Activated naive CD8-positive, alpha-beta T cell treated with anti-CD3 and anti-CD28 coated beads, Interleukin-2, amount 10 ng/mL, durations not matched to agents 7 days and 5 days (primary cell): ENCODE measurements at regions not wholly inside any gene's neighbourhood (a gene's known extent, or its start where the extent isn't known, plus 50 kb on each side); places are given as distances from the start of the nearest gene placed in this dataset.

Source experiments
- ATAC-seq: fragments of 150-1000 bp; cut with Tn5 transposase; one replicate; pipeline ENCODE4 v1.10.0; 2021; ENCODE audit warnings: low read depth, moderate library complexity
- POLR2A ChIA-PET: fragments of 350-600 bp; sonication (Branson Sonifier 250); formaldehyde crosslinking; loops from one replicate; lab custom pipeline; 2021; ENCODE audit warnings: antibody characterized with exemption; lab: Charles Lee
- DNase-seq: peaks from one replicate; pipeline ENCODE4 v3.0.0; 2021
- H3K27ac Mint-ChIP-seq: one replicate; pipeline ENCODE4 v1.8.0; 2022; ENCODE audit warnings: mild to moderate bottlenecking, mixed read lengths
- H3K27me3 Mint-ChIP-seq: one replicate; pipeline ENCODE4 v1.8.0; 2022; ENCODE audit warnings: mild to moderate bottlenecking, moderate library complexity, mixed read lengths
- H3K36me3 Mint-ChIP-seq: one replicate; pipeline ENCODE4 v1.8.0; 2021; ENCODE audit warnings: mild to moderate bottlenecking, mixed read lengths
- H3K4me1 Mint-ChIP-seq: one replicate; pipeline ENCODE4 v1.8.0; 2021; ENCODE audit warnings: mixed read lengths
- H3K4me3 Mint-ChIP-seq: one replicate; pipeline ENCODE4 v1.8.0; 2022; ENCODE audit warnings: mild to moderate bottlenecking, moderate library complexity, mixed read lengths
- H3K9me3 Mint-ChIP-seq: one replicate; pipeline ENCODE4 v1.8.0; 2021; ENCODE audit warnings: mixed read lengths

DNA sequence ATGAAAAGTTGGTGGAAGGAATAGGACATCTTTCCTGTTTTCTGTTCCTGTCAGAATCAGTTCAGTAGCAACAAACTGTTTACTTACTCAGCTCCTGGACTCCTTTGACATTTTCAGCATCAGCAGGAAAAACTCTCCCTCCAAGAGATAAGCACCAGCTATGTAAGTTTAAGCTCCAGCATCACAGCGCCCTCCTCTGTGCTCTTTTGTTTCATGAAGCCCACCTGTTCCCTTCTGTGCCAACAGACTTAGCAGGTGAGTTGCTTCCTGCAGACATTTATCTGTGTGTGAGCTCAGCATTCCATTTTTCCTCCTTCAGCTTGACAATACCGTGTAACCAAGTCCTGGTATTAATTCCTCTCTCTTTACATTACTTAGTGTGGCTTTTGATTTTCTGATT lies 644.1 kb upstream of the AGA start:
- no peaks in the 10 kb centered on the region for H3K9me3 Mint-ChIP-seq
- DNase-seq, result no peak
- H3K27me3 Mint-ChIP-seq, result no peaks in the 10 kb centered on the region
- ATAC-seq, result no peak
- H3K36me3 Mint-ChIP-seq, result no peaks in the 10 kb centered on the region
- no peaks in the 10 kb centered on the region for H3K4me1 Mint-ChIP-seq
- no peak overlapping the region for H3K27ac Mint-ChIP-seq
- no peak overlapping the region for H3K4me3 Mint-ChIP-seq
- POLR2A ChIA-PET, result no interaction called here

DNA sequence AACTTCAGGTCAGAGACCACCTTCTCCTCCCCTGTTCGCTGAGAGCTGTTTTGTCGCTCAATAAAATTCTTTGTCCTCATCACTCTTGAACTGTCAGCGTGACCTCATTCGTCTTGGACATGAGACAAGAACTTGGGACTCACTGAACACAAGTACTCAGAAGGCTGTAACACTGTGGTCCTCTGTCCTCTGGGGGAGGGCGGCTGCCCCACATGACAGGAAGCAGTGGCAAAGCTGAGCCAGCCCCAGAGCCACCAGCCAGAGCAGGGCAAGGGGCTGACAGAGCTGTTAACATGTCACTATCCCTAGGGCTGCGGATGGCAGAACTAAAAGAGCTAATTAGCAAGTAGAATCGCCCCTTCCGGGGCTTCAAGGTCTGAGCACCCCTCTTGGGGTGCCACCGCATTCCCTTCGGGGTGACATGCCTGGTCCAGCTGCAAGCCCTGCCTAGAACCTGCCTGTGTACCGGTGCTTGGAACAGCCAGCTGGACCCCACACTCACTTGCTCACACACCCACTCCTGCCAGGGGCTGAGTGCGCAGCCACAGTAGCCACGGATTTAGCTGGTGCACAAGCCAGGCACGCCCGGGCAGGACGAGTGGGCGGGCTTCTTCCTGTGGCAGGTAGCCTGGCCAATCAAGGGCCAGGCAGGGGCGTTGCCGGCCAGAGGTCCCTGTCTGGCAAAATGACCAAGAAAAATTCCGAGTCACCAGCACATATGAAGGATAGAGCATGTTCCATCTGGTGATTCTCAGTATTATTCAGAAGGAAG lies 648.6 kb upstream of the AGA start:
- Mint-ChIP-seq H3K4me3 (no peak overlapping the region), H3K27me3 (no peaks in the 10 kb centered on the region), H3K27ac (no peak overlapping the region), H3K36me3 (no peaks in the 10 kb centered on the region), H3K9me3 (no peaks in the 10 kb centered on the region), H3K4me1 (no peaks in the 10 kb centered on the region)
- ATAC-seq, result no peak
- POLR2A ChIA-PET, result no interaction called here
- DNase-seq, result peak; percentile 13

DNA sequence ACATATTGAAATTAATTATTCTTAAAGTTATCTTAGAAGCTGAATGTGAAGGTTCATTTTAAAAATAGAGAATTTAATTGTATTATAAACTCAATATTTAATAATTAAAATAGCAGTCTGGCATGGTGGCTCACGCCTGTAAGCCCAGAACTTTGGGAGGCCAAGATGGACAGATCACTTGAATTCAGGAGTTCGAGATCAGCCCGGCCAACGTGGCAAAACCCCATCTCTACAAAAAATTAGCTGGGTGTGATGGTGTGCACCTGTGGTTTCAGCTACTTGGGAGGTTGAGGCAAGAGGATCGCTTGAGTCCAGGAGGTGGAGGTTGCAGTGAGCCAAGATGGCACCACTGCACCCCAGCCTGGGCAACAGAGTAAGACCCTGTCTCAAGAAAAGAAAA lies 659.9 kb upstream of the AGA start:
- Mint-ChIP-seq H3K27me3 (no peaks in the 10 kb centered on the region), H3K4me1 (no peaks in the 10 kb centered on the region), H3K4me3 (no peak overlapping the region), H3K36me3 (no peaks in the 10 kb centered on the region), H3K27ac (no peak overlapping the region), H3K9me3 (no peaks in the 10 kb centered on the region)
- DNase-seq (no peak), ATAC-seq (no peak)
- POLR2A ChIA-PET, result no interaction called here

DNA sequence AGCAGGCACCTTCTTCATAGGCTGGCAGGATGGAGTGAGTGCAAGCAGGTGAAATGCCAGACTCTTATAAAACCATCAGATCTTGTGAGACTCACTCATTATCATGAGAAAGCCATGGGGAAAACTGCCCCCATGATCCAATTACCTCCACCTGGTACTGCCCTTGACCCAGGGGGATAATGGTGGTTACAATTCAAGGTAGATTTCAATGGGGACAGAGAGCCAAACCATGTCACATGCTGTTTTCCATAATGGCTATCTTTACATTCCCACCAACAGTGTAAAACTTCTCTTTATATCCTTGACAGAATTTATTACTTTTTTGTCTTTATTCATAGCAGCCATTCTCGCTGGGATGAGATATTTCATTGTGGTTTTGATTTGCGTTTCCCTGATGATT lies 663.0 kb upstream of the AGA start:
- ATAC-seq, result no peak
- Mint-ChIP-seq H3K36me3 (no peaks in the 10 kb centered on the region), H3K9me3 (peaks cover 2% of the 10 kb centered on the region), H3K4me1 (no peaks in the 10 kb centered on the region), H3K27ac (no peak overlapping the region), H3K27me3 (no peaks in the 10 kb centered on the region), H3K4me3 (no peak overlapping the region)
- DNase-seq, result no peak
- POLR2A ChIA-PET, result no interaction called here

DNA sequence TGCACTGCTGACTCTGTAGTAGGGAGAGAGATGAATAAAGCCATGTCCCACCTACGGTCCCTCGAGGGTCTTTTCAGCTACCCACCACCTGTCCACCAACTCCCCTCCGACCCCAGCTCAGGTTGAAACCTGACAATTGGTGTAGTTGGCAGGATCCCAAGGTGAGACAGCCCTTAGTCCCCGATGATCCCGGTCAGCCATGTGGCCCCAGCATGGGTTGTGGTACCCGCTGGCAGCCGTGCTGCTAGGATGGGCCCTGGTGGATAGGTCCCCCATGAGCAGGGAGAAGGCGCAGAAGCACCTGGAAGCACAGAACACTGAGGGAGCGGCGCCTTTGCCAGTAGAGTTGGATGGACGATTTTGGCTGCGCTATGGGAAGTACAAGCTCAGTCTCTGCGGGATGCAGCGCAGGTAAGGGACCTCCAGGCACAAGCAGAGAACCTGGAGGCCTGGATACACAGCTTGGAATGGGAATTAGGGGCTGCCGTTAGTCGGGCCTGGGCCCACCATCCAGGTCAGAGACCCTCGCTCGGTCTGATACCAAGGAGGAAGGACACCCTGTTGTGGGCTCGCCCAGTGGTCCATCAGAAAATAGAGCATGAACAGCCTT lies 694.6 kb upstream of the AGA start:
- Mint-ChIP-seq H3K9me3 (peaks cover 1% of the 10 kb centered on the region), H3K4me1 (no peaks in the 10 kb centered on the region), H3K36me3 (no peaks in the 10 kb centered on the region), H3K27ac (no peak overlapping the region), H3K4me3 (no peak overlapping the region), H3K27me3 (no peaks in the 10 kb centered on the region)
- POLR2A ChIA-PET, result no interaction called here
- ATAC-seq (no peak), DNase-seq (no peak)

DNA sequence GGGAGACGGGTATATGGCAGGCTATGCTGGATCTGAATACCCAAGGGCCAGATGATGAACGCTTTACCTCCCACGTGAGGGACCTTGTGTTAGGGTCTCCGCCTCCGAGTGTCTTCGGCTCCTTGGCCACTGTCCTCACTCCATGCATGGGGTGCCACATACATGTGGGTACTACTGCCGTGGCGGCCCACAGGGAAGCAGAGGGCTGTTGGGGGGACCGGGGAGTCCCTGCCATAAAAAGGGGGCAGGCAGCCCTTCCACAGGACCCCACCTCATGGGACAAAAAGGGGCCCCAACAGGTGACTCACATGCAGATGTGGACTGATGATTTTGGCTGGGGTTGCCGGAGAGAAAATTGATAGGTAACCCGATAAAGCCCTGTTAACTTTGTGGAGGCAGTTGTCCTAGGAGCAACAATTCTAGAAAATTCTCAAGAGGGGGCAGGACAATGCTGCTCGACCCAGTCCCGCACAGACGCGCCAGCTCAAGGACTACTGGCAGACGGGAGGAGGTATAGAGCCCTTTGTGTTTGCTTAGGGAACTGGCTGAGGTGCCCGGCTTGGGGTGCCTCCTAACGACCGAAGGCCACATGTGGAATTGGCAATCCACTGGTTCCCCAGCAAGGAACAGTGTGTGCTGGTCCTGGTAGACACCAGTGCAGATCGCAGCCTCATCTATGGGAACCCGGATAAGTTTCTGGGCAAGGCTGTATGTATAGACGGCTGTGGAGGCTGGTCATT lies 695.7 kb upstream of the AGA start:
- ATAC-seq (no peak), DNase-seq (no peak)
- Mint-ChIP-seq H3K4me3 (no peak overlapping the region), H3K27ac (no peak overlapping the region), H3K9me3 (peaks cover 1% of the 10 kb centered on the region), H3K36me3 (no peaks in the 10 kb centered on the region), H3K4me1 (no peaks in the 10 kb centered on the region), H3K27me3 (no peaks in the 10 kb centered on the region)
- POLR2A ChIA-PET, result no interaction called here

DNA sequence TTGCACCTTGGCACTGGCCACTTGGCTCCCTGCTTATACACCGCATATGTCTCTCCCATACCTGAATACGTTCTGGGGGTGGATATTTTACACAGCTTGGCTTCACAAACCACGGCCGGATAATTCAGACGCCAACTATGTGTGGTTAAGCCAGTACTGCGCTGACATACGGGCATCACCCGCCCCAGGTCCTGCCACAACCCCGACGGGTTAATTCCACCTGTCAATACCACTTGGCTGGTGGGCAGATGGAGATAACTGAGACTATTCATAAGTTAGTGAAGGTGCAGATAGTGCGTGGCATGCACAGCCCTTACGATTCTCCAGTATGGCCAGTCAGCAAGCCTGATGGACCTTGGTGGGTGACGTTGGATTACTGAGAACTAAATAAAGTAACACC lies 696.3 kb upstream of the AGA start:
- peaks cover 3% of the 10 kb centered on the region for H3K9me3 Mint-ChIP-seq
- no peaks in the 10 kb centered on the region for H3K27me3 Mint-ChIP-seq
- POLR2A ChIA-PET, result no interaction called here
- no peak overlapping the region for H3K27ac Mint-ChIP-seq
- no peaks in the 10 kb centered on the region for H3K4me1 Mint-ChIP-seq
- H3K4me3 Mint-ChIP-seq, result no peak overlapping the region
- DNase-seq (no peak), ATAC-seq (no peak)
- no peaks in the 10 kb centered on the region for H3K36me3 Mint-ChIP-seq

DNA sequence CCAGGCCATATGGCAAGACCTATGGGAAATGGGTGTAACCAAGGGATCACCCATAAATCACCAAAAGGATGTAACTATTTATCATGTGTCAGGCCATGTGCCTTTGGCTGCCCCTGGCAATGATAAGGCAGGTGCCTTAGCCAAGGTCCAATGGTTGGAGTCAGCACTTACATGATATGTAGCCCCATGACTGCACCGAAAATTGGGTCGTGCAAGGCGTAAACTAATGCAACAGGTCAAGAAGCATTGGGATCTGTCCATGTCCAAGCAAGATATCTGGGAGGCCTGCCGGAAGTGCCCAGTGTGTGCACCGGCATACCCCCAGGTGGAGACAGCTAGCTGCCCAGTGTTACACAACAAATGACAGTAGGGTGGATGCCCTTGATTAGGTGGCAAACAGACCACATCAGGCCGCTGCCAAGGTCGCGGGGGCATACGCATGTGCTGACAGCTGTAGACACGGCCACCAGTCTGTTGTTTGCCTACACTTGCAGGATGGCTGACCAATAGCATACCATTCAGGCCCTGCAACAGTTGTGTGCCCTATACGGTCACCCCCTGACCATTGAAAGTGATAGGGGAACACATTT lies 698.2 kb upstream of the AGA start:
- Mint-ChIP-seq H3K27ac (no peak overlapping the region), H3K27me3 (no peaks in the 10 kb centered on the region)
- POLR2A ChIA-PET, result no interaction called here

DNA sequence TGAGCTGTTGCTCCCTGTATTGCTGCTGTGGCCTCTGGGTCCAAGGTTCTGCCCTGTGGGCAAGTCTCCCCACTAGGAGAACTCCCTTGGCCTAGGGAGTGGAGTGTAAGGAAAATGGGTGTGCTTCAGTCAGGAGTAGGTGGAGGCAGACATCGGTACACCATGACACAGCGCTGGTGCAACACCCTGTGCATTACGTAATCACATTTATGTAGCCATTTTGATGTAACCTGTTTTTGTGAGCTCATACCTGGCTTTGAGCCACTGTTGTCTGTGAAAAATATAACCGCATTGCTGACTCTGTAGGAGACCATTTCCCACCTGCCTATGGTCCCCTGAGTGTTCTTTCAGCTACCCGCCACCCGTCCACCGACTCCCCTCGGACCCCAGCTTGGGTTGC lies 700.5 kb upstream of the AGA start:
- POLR2A ChIA-PET, result no interaction called here
- peaks cover 2% of the 10 kb centered on the region for H3K9me3 Mint-ChIP-seq
- no peak overlapping the region for H3K4me3 Mint-ChIP-seq
- H3K27me3 Mint-ChIP-seq, result no peaks in the 10 kb centered on the region
- ATAC-seq, result no peak
- H3K4me1 Mint-ChIP-seq, result no peaks in the 10 kb centered on the region
- no peak overlapping the region for H3K27ac Mint-ChIP-seq
- H3K36me3 Mint-ChIP-seq, result no peaks in the 10 kb centered on the region
- DNase-seq, result no peak

More for the DNA sequence above, 698.2 kb upstream of the AGA start:
- H3K4me3 Mint-ChIP-seq, result no peak overlapping the region
- H3K4me1 Mint-ChIP-seq, result no peaks in the 10 kb centered on the region
- H3K36me3 Mint-ChIP-seq, result no peaks in the 10 kb centered on the region
- DNase-seq (no peak), ATAC-seq (no peak)
- peaks cover 3% of the 10 kb centered on the region for H3K9me3 Mint-ChIP-seq

DNA sequence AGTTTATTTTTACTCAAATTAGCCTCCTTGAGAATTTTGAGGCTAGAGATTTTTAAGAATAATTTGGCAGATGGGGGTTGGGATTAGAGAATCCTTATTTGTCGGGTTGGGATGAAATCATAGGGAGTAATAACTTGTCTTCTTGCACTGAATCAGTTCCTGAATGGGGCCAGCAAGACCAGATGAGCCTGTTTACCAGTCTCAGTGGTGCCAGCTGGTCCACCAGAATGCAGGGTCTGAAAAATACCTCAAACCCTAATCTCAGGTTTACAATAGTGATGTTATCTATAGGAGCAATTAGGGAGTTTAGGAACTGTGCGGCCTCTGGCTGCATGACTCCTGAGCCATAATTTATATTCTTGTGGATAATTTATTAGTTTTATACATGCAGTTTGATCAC lies 705.9 kb upstream of the AGA start:
- Mint-ChIP-seq H3K4me1 (no peaks in the 10 kb centered on the region), H3K4me3 (no peak overlapping the region)
- POLR2A ChIA-PET, result no interaction called here

DNA sequence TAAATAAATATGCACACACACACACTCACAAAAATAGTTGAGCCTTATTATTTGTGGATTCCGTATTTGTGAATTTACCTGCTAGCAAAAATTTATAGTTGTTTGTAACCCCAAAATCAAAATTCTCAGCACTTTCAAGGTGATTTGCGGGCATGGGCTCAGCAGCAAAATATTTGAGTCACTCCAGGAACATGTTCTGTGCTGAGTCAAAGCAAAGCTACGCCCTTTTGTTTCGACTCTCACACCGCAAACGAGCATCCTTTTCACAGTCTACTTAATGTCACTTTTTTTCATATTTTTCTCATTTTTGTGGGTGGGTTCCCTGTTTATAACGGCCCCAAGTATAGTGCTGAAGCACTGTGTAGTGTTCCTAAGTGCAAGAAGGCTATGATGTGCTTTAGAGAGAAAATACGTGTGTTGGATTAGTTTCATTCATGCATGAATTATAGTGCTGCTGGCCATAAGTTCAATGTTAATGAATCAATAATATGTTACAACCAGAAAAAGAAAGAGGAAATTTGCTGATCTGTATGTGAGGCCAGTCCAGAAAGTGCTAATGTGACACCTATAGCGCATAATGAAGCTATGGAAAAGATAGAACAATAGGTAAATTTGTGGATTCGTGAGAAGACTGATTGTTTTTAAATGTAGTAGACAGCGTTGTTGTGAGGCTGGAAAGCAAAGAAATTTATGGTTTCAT lies 723.2 kb upstream of the AGA start:
- no peak for ATAC-seq
- Mint-ChIP-seq H3K9me3 (peaks cover 3% of the 10 kb centered on the region), H3K27me3 (no peaks in the 10 kb centered on the region), H3K27ac (no peak overlapping the region), H3K4me1 (no peaks in the 10 kb centered on the region), H3K4me3 (no peak overlapping the region), H3K36me3 (no peaks in the 10 kb centered on the region)
- POLR2A ChIA-PET, result no interaction called here
- DNase-seq, result no peak

More for the DNA sequence above, 705.9 kb upstream of the AGA start:
- no peak for DNase-seq
- H3K9me3 Mint-ChIP-seq, result no peaks in the 10 kb centered on the region
- no peak for ATAC-seq
- H3K27ac Mint-ChIP-seq, result no peak overlapping the region
- no peaks in the 10 kb centered on the region for H3K36me3 Mint-ChIP-seq
- no peaks in the 10 kb centered on the region for H3K27me3 Mint-ChIP-seq

DNA sequence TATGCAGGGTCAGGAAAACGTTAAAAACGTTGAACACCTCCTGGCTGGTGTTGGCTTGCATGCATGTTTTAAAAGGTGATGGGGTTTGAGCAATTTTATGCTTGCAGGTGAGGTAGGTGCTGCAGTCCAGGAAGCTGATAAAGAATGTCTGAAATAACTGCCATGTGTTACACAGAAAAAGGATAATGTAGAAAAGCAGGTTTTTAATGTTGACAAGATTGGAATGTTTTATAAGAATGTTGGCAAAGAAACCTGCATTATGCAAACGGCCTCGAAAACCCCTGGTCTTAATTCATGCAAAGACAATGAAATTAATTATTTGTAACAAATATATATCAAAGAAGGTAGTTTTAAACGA lies 723.7 kb upstream of the AGA start:
- no peaks in the 10 kb centered on the region for H3K4me1 Mint-ChIP-seq
- POLR2A ChIA-PET, result no interaction called here
- no peak overlapping the region for H3K4me3 Mint-ChIP-seq
- no peaks in the 10 kb centered on the region for H3K27me3 Mint-ChIP-seq
- H3K36me3 Mint-ChIP-seq, result no peaks in the 10 kb centered on the region
- H3K9me3 Mint-ChIP-seq, result peaks cover 3% of the 10 kb centered on the region
- no peak overlapping the region for H3K27ac Mint-ChIP-seq
- no peak for DNase-seq
- ATAC-seq, result no peak

DNA sequence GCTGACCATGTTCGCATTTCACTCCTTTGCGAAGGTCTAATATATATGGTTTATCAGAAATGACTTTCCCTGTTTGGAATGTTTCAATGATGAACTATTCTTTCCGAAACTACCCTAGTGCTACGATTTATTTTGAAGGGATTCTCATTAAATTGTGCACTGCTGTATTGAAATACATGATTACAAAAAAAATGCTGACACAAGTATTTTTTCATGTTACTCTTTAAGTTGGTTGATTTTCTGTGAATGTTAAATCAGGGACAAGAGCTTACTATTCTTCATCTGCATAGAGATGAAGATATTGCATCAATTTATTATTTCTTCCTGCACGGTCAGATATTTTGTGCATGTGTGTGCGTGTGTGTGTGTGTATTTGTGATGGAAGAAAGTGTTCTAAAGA lies 731.5 kb upstream of the AGA start:
- POLR2A ChIA-PET, result no interaction called here
- Mint-ChIP-seq H3K9me3 (no peaks in the 10 kb centered on the region), H3K4me1 (no peaks in the 10 kb centered on the region)

More for the DNA sequence above, 731.5 kb upstream of the AGA start:
- ATAC-seq, result no peak
- Mint-ChIP-seq H3K27ac (no peak overlapping the region), H3K4me3 (no peak overlapping the region), H3K27me3 (no peaks in the 10 kb centered on the region), H3K36me3 (no peaks in the 10 kb centered on the region)
- no peak for DNase-seq
